ENCODE measurements at regions not wholly inside any gene's neighbourhood (a gene's known extent, or its start where the extent isn't known, plus 50 kb on each side); places are given as distances from the start of the nearest gene placed in this dataset.

- TF ChIP-seq POLR2A (IDR thresholded peaks at IDR 0.05) (no peak), CTCF (IDR thresholded peaks at IDR 0.05) (no peak)
These were observed 300.1 kb upstream of the NCAM1 start for GRCh38 chr11:112661146-112661545.
